ENCODE measurements at regions not wholly inside any gene's neighbourhood (a gene's known extent, or its start where the extent isn't known, plus 50 kb on each side); places are given as distances from the start of the nearest gene placed in this dataset.

- no peak for TF ChIP-seq FOXM1 (IDR thresholded peaks at IDR 0.05; ENCODE audit: borderline replicate concordance, low read depth)
- no peak for TF ChIP-seq EGR1 (IDR thresholded peaks at IDR 0.05)
- no peak for TF ChIP-seq CEBPB (IDR thresholded peaks at IDR 0.05)
- no peak for TF ChIP-seq EP300 (IDR thresholded peaks at IDR 0.05; ENCODE audit: borderline replicate concordance)
- TF ChIP-seq, protein P1, sequence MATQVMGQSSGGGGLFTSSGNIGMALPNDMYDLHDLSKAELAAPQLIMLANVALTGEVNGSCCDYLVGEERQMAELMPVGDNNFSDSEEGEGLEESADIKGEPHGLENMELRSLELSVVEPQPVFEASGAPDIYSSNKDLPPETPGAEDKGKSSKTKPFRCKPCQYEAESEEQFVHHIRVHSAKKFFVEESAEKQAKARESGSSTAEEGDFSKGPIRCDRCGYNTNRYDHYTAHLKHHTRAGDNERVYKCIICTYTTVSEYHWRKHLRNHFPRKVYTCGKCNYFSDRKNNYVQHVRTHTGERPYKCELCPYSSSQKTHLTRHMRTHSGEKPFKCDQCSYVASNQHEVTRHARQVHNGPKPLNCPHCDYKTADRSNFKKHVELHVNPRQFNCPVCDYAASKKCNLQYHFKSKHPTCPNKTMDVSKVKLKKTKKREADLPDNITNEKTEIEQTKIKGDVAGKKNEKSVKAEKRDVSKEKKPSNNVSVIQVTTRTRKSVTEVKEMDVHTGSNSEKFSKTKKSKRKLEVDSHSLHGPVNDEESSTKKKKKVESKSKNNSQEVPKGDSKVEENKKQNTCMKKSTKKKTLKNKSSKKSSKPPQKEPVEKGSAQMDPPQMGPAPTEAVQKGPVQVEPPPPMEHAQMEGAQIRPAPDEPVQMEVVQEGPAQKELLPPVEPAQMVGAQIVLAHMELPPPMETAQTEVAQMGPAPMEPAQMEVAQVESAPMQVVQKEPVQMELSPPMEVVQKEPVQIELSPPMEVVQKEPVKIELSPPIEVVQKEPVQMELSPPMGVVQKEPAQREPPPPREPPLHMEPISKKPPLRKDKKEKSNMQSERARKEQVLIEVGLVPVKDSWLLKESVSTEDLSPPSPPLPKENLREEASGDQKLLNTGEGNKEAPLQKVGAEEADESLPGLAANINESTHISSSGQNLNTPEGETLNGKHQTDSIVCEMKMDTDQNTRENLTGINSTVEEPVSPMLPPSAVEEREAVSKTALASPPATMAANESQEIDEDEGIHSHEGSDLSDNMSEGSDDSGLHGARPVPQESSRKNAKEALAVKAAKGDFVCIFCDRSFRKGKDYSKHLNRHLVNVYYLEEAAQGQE (IDR thresholded peaks at IDR 0.05; ENCODE audit: low read depth), result no peak
- TF ChIP-seq YY1 (IDR thresholded peaks at IDR 0.05; ENCODE audit: low read depth), result no peak
- no peak for TF ChIP-seq RAD21 (IDR thresholded peaks at IDR 0.05; ENCODE audit: low read depth)
- TF ChIP-seq, protein P2, sequence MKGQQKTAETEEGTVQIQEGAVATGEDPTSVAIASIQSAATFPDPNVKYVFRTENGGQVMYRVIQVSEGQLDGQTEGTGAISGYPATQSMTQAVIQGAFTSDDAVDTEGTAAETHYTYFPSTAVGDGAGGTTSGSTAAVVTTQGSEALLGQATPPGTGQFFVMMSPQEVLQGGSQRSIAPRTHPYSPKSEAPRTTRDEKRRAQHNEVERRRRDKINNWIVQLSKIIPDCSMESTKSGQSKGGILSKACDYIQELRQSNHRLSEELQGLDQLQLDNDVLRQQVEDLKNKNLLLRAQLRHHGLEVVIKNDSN (IDR thresholded peaks at IDR 0.05), result no peak
- TF ChIP-seq TAF1 (IDR thresholded peaks at IDR 0.05; ENCODE audit: low read depth), result no peak
- no peak for TF ChIP-seq MAX (IDR thresholded peaks at IDR 0.05)
- TF ChIP-seq TEAD4 (IDR thresholded peaks at IDR 0.05), result no peak
These were observed 144.3 kb downstream of the MRPS30 start for GRCh38 chr5:44953078-44953477.
